ENCODE measurements at regions not wholly inside any gene's neighbourhood (a gene's known extent, or its start where the extent isn't known, plus 50 kb on each side); places are given as distances from the start of the nearest gene placed in this dataset.

DNA sequence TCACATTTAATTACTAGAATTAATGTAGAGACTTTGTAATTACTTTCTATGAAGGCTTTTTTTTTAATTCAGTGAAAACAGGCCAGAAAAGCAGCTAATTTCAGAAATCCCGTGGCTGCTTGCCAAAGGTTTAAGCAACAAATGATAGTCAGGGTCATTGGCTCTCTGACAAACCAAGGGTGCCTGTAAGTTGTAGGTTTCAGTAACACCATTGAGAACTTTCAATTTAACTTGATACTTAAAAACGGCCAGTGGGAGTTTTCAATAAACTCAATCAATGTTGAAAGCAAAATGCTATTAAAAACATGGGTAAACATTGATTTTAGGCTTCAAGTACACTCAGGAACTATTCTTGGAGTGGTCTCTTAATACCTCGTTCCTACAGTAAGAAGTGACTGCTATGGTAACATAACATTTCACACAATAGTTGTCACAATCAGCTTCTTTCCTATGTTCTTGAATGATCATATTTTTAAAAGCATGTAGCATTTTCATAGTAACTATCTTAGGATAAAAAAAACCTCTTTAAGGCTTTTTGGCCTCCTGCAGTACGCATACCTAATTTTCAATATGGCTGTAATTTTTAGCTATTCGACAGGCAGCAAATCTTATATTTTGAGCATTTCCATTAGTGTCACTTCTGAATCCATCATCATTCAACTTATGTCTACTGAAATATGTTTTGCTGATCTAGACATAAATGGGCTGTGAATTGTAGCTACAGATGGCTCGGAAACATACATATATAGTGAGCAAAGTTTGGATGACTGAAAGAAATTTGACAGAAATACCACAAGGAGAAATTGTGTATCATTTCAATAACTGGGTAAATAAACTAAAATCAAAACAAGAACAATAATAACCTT lies 592.1 kb upstream of the GBE1 start:
- no peak for DNase-seq
- intact Hi-C loops (cut with DNase I) = no loop called here

GRCh38 chr3:82347585-82347984 lies 586.1 kb upstream of the GBE1 start:
- intact Hi-C loops (cut with DNase I) = no loop called here
- no peak for DNase-seq

DNA sequence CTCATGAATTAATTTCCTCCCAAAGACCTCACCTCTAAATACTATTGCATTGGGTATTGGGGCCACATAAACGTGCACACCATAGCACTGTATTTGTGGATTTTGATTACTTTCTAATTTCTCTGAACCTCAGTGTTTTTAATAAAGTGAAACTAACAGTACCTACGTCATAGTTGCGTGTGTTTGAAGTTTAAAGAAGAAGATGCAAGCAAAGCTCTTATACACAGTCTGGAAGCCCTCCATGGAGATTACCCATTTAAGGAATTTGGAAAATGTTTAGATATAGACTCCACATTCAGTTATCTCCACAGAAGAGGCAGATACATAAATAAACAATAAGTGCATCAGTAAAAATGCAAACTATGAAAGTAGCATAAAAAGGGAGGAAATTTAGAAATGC lies 581.1 kb upstream of the GBE1 start:
- DNase-seq = no peak
- intact Hi-C loops (cut with DNase I) = no loop called here

GRCh38 chr3:82329300-82329699 lies 567.9 kb upstream of the GBE1 start:
- DNase-seq = no peak
- intact Hi-C loops (cut with DNase I) = no loop called here

GRCh38 chr3:82311901-82312300 lies 550.5 kb upstream of the GBE1 start:
- DNase-seq = no peak
- intact Hi-C loops (cut with DNase I) = no loop called here

GRCh38 chr3:82308755-82309154 lies 547.3 kb upstream of the GBE1 start:
- DNase-seq = peak in 2 of 10 donors; percentile 22 to 35
- intact Hi-C loops (cut with DNase I) = no loop called here

- peak in 1 of 10 donors; percentile 18 for DNase-seq
- intact Hi-C loops (cut with DNase I) = no loop called here
These were observed 544.7 kb upstream of the GBE1 start for GRCh38 chr3:82306189-82306588.

DNA sequence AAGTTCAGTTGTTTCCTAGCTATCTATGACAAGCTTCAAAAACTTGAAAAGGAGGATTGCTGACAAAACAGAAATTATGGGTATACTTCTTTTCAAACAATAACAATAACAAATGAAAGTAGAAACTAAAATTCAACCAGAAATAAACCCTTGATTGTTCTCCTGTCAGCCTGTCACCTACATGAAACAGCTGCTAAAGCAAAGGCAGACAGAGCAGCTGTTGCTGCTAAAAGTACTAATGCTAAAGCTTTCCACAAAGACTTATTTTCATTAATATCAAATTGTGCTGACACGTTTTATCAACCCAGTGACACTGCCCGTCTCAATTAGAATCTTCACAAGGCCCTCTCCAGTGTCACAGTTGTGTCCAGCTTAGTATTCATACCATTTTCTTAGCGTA lies 533.2 kb upstream of the GBE1 start:
- intact Hi-C loops (cut with DNase I) = no loop called here
- DNase-seq = no peak

DNA sequence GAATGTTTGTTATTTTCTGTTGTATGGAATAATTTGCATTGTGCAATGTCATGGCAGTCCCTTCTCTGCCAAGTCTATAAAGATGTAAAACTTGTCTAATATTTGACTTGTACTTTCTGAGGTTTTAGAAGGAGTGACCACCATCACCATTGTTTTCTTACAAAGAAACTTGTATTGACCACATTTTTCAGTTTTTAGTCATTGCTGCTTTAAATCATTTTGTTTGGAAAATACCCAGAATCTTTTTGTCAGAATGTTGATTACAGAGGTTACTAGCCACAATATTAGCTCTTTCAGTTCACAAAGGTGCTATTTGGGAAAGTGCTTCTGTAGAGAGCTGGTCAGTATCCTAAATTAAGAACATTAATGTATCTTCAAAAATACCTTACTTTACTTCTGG lies 532.4 kb upstream of the GBE1 start:
- intact Hi-C loops (cut with DNase I) = no loop called here
- DNase-seq = no peak

DNA sequence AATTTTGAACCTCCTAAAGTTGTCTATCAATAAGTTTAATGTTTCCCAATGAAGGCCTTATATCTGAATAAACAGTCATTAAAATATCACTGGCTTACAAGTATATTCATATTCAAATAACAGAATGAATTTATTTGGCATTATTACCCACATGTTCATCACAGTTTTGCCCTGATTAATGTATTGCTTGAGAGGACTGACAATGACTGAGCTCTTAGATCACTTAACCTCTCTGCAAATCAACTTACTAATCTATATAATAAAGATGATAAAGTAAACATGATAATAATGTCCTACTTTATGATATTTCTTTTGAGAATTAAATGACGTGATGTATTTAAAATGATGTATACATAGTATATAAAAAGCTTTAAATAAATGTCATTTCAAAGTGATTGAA lies 532.0 kb upstream of the GBE1 start:
- intact Hi-C loops (cut with DNase I) = no loop called here
- no peak for DNase-seq

DNA sequence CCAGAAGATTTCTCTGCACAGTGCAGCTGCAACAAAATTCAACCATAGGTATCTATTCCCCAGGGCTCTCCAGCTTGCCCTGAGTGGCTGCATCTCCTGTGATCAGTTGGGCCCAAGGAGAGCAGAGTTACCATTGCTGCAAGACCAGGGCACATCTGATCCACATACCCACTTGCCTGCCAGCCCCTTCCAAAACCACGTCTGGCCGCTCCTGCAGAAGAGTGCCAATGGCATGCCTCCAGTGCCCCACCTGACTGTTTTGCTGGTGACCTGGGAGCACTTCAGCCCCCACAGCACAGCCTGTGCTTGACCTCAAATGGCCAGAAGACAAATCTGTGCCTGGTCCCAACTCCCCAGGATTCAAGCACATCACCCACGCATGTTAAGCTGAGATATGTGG lies 526.1 kb upstream of the GBE1 start:
- intact Hi-C loops (cut with DNase I) = no loop called here
- DNase-seq = peak in 2 of 10 donors; percentile 57 to 63

DNA sequence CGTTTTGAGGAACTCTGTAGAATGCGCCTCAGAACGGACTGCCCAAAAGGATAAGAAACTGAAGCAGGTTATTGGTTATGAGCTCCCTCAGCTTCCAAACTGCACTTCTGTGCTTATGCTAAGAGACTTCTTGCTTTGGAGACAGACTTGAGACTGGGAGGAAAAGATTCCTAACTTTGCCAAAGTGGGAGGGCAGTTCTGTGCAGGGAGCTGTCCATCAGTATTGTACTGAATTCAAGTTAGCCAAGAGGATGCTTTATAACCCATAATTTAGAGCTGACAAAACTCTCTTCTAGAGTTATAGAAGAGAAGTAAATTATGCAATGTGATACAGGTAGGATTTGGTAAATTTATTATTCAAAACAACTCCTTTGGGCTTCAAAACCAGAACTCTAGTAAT lies 519.8 kb upstream of the GBE1 start:
- intact Hi-C loops (cut with DNase I) = no loop called here
- DNase-seq = no peak

DNA sequence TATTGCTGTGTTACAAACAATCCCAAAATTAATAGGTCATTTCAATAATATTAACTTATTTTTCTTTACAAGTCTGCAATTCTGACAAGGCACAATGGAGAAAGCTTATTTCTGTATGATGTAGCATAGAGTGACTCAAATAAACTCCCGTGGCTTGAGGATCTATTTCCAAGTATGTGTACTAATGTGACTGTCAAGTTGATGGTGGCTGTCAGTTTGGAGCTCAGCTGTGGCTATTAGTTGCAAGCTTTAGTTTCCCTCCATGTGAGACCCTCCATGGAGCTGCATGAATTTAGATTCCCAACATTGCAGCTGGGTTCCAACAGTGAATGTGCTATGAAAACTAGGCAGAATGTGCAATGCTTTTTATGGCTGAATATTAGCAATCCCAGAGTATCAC lies 515.5 kb upstream of the GBE1 start:
- DNase-seq = no peak
- intact Hi-C loops (cut with DNase I) = no loop called here

GRCh38 chr3:82274897-82275296 lies 513.5 kb upstream of the GBE1 start:
- intact Hi-C loops (cut with DNase I) = no loop called here

DNA sequence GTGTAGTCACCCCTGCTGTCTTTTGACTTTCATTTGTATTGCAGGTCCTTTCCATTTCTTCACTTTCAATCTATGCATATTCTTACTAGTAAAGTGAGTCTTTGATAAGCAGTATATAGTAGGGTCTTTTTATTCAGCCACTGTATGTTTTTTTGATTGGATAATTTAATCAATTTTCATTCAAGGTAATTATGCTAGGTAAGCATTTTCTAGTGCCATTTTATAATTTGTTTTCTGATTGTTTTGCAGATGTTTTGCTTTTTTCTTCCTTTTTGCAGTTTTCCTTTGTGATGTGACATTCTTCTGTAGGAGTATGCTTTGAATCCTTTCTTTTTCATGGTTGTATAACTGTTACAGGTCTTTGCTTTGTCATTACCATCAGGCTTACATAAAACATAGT lies 504.3 kb upstream of the GBE1 start:
- intact Hi-C loops (cut with DNase I) = no loop called here

More at GRCh38 chr3:82274897-82275296, 513.5 kb upstream of the GBE1 start:
- DNase-seq = no peak

DNA sequence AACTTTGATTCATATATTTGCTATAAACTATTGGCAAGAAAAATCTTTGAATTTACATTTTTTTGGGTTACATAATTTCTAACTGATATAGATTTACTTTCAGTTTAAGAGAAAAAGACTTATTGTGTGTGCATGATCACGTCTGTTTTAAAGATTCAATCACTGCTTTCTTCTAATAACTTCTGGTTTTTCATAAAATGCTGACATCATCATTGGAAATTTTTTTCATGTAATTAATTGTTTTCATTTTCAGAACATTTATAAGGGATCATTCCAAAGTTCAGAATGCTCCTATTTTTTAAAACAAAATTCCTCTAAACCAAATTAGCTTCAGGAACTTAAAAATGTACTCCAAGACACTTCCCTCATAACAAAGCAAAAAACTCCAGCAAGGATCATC lies 500.7 kb upstream of the GBE1 start:
- no peak for DNase-seq
- intact Hi-C loops (cut with DNase I) = no loop called here

More for the DNA sequence above, 504.3 kb upstream of the GBE1 start:
- DNase-seq = no peak

- DNase-seq = no peak
- intact Hi-C loops (cut with DNase I) = no loop called here
These were observed 500.2 kb upstream of the GBE1 start for GRCh38 chr3:82261637-82262036.

DNA sequence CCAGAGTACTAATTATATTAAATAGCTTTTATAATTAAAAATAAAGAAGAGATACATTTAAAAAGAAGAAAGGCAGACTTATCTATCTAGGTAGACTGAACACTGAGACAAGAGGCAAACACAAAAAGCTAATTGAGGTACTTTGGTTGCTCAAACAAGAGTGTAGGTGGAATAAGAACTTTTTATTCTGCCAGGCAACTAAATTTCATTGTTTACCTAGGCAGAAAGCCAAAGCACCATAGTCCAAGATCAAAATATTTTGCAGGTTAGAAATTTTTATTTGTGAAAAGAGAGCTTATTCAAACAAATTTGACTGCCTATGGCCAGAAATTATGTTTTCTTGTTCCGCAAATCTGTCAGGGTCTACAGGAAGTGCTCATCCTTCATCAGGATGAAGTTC lies 499.6 kb upstream of the GBE1 start:
- DNase-seq = no peak
- intact Hi-C loops (cut with DNase I) = no loop called here

DNA sequence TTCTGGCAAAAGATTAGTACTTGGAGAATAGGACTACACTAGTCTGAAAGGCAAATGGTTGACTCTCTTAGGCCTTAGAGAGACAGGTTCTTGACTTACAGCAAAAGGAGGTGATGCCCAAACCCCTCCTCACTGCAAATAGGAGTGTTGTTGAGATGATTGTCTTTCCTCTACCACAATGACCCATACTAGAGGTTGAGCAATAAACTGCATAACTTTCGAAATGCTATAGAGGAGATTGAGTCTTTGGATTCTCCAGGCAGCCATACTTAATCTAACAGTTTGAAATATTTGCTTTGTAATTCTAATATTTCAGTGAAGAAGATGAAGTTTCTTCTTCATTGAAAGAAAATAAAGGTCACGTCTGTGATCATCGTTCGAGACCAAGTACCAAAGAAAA lies 498.5 kb upstream of the GBE1 start:
- no peak for DNase-seq
- intact Hi-C loops (cut with DNase I) = no loop called here

- peak in 1 of 10 donors; percentile 17 for DNase-seq
- intact Hi-C loops (cut with DNase I) = no loop called here
These were observed 478.9 kb upstream of the GBE1 start for GRCh38 chr3:82240322-82240721.

- intact Hi-C loops (cut with DNase I) = no loop called here
- no peak for DNase-seq
These were observed 474.8 kb upstream of the GBE1 start for GRCh38 chr3:82236257-82236656.

DNA sequence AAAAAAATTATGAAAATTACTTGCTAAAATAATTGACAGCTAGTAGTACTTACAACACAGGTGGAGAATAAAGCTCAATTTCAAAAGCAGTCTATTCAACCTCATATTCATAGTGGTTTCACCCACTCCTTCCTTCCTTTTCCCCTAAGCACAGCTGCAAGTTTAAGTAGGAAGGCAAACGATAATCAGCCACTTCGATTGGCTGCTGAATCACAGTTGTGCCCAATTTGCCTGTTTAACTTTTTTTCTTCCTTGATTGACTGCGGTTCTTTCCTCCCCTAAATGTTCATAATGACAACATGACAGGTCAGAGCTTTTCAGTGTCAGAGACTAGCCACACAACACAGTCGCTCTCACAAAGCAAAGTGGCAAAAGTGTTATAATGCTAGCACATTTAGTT lies 468.0 kb upstream of the GBE1 start:
- no peak for DNase-seq
- intact Hi-C loops (cut with DNase I) = no loop called here

DNA sequence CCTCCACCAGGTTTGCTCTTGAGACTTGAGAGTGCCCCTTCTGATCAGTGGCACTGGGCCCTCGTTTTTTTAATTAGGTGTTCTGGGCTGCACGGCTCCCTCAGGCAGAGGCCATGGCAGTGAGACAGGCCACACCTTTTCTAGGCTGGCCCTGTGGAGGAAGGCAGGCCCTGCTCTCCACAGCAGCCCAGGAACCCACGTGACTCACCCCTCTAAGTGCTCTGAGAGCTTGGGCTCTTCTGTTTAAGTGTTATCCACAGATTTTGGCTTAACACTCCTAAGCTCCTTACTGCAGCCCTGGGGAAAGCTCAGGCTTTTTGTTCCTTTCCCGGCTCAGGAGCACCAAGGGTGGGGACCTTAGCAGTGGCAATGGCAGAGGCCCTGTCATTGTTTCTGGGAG lies 463.2 kb upstream of the GBE1 start:
- intact Hi-C loops (cut with DNase I) = no loop called here
- DNase-seq = peak in 1 of 10 donors; percentile 66
